ENCODE measurements at regions not wholly inside any gene's neighbourhood (a gene's known extent, or its start where the extent isn't known, plus 50 kb on each side); places are given as distances from the start of the nearest gene placed in this dataset.

DNA sequence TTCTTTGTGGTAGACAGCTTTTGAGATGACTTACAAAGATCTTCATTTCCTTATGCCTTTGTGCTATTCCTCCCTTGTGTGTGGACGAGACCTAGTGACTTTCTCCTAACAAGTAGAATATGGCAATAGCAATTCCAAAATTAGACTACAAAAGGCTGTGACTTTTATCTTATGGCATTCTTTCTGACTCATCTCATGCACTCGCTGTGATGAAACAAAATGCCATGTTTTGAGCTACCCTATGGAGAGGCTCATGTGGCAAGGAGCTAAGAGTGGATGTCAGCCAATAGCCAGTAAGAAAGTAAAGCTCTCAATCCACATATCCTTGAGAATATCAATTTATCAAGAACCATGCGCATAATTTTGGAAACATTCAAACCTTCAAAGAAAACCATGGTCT is 380.5 kb upstream of the SMC2 start:
- no peak for TF ChIP-seq CTCF (IDR thresholded peaks at IDR 0.05)
- TF ChIP-seq POLR2A (IDR thresholded peaks at IDR 0.05): no peak

Measured in right lobe of liver (tissue), 4 donors.